GM12874 (cell line): ENCODE measurements at regions not wholly inside any gene's neighbourhood (a gene's known extent, or its start where the extent isn't known, plus 50 kb on each side); places are given as distances from the start of the nearest gene placed in this dataset.

Experiments
- CTCF ChIP-seq: IDR thresholded peaks from 2 replicates; pipeline ENCODE4 v1.5.1; 2011; ENCODE audit warnings: low read depth, mild to moderate bottlenecking, control low read depth, low read length, moderate library complexity; ENCODE audit not compliant: insufficient read depth

GRCh38 chr10:78526347-78526746, 492.7 kb downstream of the RPS24 start:
- TF ChIP-seq CTCF, result no peak

DNA sequence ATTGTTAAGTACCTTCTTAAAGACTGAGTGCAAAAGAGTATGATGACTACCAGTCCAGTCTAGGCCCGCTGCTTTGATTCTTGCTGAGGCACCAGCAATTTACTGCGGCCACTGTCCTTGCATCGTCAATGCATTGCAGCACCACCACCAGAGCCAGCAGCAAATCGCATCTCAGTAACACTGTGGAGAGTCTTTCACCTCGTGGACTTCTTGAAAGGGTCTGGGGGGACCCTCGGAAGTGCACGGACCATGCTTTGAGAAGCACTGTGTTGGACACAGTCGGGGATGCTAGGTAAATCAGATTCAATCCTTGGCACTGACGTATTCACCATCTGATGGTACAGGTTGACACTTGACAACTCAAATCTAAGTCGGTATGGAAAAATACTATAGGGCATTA, 493.6 kb downstream of the RPS24 start:
- TF ChIP-seq CTCF, result no peak

DNA sequence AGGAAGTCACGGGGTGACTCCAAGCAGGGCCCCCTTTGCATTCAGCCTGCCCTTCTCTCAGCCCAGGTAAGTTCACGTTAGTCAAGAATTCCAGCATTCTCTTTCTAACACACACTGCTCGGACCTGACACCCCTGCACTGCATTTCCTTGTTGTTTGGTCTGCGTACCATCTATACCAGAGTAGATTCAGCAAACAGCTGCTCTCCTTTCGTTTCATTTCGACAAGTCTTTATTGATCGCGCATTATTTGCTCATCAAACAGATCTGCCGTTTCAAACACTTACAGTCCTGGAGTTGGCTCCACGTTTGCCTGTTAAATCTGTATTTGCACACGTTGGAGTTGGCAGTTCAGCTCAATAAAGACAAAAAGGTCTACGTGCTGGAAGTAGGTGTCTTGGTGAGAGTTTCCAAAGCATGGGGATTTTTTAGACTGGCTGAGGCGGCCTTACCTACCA, 495.1 kb downstream of the RPS24 start:
- TF ChIP-seq CTCF, result no peak

DNA sequence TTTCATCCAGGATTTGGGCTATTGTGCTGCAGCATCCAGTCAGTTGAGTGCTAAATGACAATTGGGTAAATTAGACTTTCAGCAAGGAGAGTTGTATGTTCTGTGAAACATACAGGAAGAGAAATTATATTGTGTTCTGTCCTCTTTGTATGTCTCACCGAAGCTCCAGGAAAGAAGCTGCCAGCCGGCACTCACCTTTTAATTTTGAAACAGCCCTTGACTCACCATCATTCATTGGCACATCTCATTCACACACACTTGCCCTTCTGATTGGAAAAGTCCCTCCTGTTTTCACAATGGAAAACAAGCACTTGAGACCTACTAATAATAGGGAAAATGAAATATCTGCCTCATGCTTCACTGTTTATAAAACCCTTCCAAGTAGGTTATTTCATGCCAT, 495.6 kb downstream of the RPS24 start:
- no peak for TF ChIP-seq CTCF

DNA sequence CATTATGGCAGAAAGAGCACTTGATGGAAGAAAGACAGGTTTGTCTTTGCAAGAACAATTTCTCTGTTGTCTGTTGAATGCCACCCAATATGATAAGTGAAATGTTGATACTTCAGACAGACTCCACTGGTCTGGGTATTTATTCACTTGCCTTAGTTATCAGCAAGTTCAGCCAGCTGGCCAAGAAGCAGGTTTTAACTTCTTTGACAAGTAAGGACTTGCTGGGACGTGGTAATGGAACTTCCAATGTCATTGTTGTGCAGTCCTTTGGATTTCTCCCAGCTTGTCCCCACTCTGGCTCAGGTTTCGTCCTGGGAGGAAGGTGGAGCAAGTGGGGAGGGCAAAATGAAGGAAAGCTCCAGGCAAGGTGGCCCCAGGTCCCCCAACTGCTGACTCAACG, 497.4 kb downstream of the RPS24 start:
- no peak for TF ChIP-seq CTCF

DNA sequence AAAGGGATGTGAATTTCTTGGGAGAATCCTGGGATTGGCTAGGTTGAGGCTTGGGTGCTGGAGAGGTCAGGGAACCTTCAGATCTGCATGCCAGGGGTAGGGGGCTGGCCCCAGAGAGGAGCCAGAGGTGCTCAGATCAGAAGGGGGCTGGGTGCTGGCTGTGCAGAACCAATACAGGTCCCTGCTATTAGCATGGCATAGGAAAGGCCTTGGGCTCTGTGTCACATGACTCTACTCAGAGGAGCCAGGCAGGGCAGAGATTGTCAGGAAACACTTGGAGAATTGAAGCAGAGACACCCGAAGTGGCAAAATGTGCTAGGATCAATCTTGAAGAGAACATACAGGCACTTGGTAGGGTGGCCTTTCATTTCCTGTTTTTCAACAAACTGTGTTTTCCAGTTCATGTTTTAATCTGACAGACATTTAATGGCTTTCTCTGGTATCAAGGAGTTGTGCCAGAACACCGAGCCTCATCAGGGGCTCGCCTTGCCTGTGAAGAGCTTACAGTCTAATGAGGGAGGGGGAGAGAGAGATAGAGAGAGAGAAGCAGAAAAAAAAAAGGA, 498.9 kb downstream of the RPS24 start:
- TF ChIP-seq CTCF, result no peak

DNA sequence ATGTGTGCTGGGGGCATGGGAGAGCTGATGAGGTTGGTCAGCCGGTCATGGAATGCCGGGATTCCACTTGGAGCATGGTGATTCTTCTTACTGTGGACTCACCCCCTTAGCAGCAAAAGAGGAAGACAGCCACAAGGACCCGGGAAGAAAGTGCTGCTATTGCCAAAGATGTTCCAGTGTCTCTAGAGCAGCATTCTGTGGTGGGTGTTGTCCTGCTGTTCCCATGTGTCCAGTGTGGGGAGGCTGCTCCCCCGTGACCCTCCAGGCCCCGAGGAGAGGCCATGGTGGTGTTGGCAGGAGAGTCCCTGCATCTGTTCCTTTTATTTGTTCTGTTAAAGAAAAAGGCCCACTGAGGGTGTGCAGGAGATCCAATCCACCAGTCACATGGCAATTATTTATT, 499.4 kb downstream of the RPS24 start:
- no peak for TF ChIP-seq CTCF
